SK-N-SH (cell line): ENCODE measurements at regions not wholly inside any gene's neighbourhood (a gene's known extent, or its start where the extent isn't known, plus 50 kb on each side); places are given as distances from the start of the nearest gene placed in this dataset.

Experiments used
- EZH2phosphoT487 ChIP-seq: fragments of 200-600 bp; sonication (generic); IDR thresholded peaks from 2 replicates; pipeline ENCODE4 v1.6.1; 2017; ENCODE audit warnings: low read depth, mixed run types, mild to moderate bottlenecking, antibody characterized with exemption, moderate library complexity, borderline replicate concordance
- TF ChIP-seq, protein P1 (sequence below): fragments of 200-600 bp; sonication (generic); IDR thresholded peaks from 2 replicates; pipeline ENCODE4 v1.6.1; 2017; ENCODE audit warnings: antibody characterized with exemption, mild to moderate bottlenecking, moderate library complexity

DNA sequence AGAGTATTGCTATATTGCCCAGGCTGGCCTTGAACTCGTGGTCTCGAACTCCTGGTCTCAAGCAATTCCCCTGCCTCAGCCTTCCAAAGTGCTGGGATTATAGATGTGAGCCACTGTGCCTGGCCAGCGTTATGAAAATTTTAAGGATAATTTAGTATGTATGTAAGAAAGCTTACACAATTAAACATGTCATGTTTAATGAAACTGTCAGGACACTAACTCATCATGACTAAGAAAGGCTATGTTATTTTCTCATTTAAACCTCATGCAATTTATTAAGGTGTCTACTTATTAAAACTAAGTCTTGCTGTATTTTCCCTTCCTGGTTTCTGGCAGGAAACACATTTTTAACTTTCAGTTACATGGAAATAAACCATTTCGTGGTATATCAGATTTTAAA is 106.8 kb upstream of the ATP10A start:
- TF ChIP-seq, protein P1, sequence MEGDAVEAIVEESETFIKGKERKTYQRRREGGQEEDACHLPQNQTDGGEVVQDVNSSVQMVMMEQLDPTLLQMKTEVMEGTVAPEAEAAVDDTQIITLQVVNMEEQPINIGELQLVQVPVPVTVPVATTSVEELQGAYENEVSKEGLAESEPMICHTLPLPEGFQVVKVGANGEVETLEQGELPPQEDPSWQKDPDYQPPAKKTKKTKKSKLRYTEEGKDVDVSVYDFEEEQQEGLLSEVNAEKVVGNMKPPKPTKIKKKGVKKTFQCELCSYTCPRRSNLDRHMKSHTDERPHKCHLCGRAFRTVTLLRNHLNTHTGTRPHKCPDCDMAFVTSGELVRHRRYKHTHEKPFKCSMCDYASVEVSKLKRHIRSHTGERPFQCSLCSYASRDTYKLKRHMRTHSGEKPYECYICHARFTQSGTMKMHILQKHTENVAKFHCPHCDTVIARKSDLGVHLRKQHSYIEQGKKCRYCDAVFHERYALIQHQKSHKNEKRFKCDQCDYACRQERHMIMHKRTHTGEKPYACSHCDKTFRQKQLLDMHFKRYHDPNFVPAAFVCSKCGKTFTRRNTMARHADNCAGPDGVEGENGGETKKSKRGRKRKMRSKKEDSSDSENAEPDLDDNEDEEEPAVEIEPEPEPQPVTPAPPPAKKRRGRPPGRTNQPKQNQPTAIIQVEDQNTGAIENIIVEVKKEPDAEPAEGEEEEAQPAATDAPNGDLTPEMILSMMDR: no peak
- no peak for TF ChIP-seq EZH2phosphoT487
